ENCODE measurements at regions not wholly inside any gene's neighbourhood (a gene's known extent, or its start where the extent isn't known, plus 50 kb on each side); places are given as distances from the start of the nearest gene placed in this dataset.

DNA sequence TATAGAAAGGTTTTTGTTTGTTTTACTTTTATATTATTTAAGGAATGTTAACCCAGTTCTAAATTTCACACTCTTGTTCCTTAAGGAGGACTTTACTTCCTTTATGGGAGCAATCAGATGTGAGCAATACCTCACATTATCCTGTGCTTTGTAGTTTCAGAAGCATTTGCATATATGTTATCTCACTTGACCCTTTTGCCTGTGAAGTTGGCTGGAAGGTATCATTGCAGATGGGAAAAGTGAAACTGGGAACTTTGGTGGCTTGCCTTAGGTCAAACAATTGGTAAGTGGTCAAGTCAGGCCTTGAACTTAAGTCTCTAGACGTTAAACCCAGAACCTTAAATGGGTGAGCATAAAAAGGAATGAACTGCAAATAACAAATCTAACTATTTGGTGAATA is 90.6 kb downstream of the AREG start:
- TF ChIP-seq POLR2A (IDR thresholded peaks at IDR 0.05; ENCODE audit: extremely low read depth, insufficient read length) (no peak), MYC (IDR thresholded peaks at IDR 0.05; ENCODE audit: low read depth, low read length) (no peak)
- TF ChIP-seq, protein P1, sequence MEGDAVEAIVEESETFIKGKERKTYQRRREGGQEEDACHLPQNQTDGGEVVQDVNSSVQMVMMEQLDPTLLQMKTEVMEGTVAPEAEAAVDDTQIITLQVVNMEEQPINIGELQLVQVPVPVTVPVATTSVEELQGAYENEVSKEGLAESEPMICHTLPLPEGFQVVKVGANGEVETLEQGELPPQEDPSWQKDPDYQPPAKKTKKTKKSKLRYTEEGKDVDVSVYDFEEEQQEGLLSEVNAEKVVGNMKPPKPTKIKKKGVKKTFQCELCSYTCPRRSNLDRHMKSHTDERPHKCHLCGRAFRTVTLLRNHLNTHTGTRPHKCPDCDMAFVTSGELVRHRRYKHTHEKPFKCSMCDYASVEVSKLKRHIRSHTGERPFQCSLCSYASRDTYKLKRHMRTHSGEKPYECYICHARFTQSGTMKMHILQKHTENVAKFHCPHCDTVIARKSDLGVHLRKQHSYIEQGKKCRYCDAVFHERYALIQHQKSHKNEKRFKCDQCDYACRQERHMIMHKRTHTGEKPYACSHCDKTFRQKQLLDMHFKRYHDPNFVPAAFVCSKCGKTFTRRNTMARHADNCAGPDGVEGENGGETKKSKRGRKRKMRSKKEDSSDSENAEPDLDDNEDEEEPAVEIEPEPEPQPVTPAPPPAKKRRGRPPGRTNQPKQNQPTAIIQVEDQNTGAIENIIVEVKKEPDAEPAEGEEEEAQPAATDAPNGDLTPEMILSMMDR (IDR thresholded peaks at IDR 0.05; ENCODE audit: low read depth, low read length): no peak
